HG02610 (cell line): ENCODE measurements at regions not wholly inside any gene's neighbourhood (a gene's known extent, or its start where the extent isn't known, plus 50 kb on each side); places are given as distances from the start of the nearest gene placed in this dataset.
"Not testable (repeated sequence)": the region's sequence is repeated elsewhere in the genome, so short reads cannot be mapped to it uniquely, and the experiment has no call there.

Experiments
- ATAC-seq: cut with Tn5 transposase; IDR thresholded peaks from one replicate; pipeline ENCODE4 v1.9.1; 2021; ENCODE audit warnings: mild to moderate bottlenecking, moderate library complexity; ENCODE audit not compliant: unreplicated experiment

GRCh38 chr13:61215601-61216000 lies 200.0 kb downstream of the PCDH20 start:
- no peak for ATAC-seq

GRCh38 chr13:61215116-61215515 lies 200.5 kb downstream of the PCDH20 start:
- no peak for ATAC-seq

GRCh38 chr13:61214551-61214950 lies 201.1 kb downstream of the PCDH20 start:
- no peak for ATAC-seq

GRCh38 chr13:61205898-61206297 lies 209.8 kb downstream of the PCDH20 start:
- ATAC-seq: not testable (repeated sequence)

GRCh38 chr13:61204025-61204424 lies 211.6 kb downstream of the PCDH20 start:
- no peak for ATAC-seq

GRCh38 chr13:61202042-61202441 lies 213.6 kb downstream of the PCDH20 start:
- ATAC-seq: no peak

- ATAC-seq: no peak
Measured at GRCh38 chr13:61192826-61193225, 222.8 kb downstream of the PCDH20 start.

GRCh38 chr13:61188057-61188456 lies 227.6 kb downstream of the PCDH20 start:
- ATAC-seq: no peak

GRCh38 chr13:61187471-61187870 lies 228.2 kb downstream of the PCDH20 start:
- ATAC-seq: no peak

- ATAC-seq: no peak
Measured at GRCh38 chr13:61183670-61184069, 232.0 kb downstream of the PCDH20 start.

GRCh38 chr13:61180234-61180633 lies 235.4 kb downstream of the PCDH20 start:
- no peak for ATAC-seq

GRCh38 chr13:61179741-61180140 lies 235.9 kb downstream of the PCDH20 start:
- ATAC-seq: no peak

- ATAC-seq: no peak
Measured at GRCh38 chr13:61170856-61171255, 244.8 kb downstream of the PCDH20 start.

GRCh38 chr13:61162636-61163035 lies 253.0 kb downstream of the PCDH20 start:
- no peak for ATAC-seq

- no peak for ATAC-seq
Measured at GRCh38 chr13:61162106-61162505, 253.5 kb downstream of the PCDH20 start.

GRCh38 chr13:61156753-61157152 lies 258.9 kb downstream of the PCDH20 start:
- ATAC-seq: no peak

GRCh38 chr13:61151062-61151461 lies 264.6 kb downstream of the PCDH20 start:
- no peak for ATAC-seq

- ATAC-seq: no peak
Measured at GRCh38 chr13:61149331-61149730, 266.3 kb downstream of the PCDH20 start.

GRCh38 chr13:61148691-61149315 lies 266.8 kb downstream of the PCDH20 start:
- no peak for ATAC-seq

GRCh38 chr13:61148211-61148610 lies 267.4 kb downstream of the PCDH20 start:
- ATAC-seq: no peak

- no peak for ATAC-seq
Measured at GRCh38 chr13:61146571-61146970, 269.1 kb downstream of the PCDH20 start.

- ATAC-seq: no peak
Measured at GRCh38 chr13:61146158-61146557, 269.5 kb downstream of the PCDH20 start.
